IMR-90 (cell line): ENCODE measurements at regions not wholly inside any gene's neighbourhood (a gene's known extent, or its start where the extent isn't known, plus 50 kb on each side); places are given as distances from the start of the nearest gene placed in this dataset.

Source experiments
- ATAC-seq: fragments of 200-7000 bp; cut with Tn5 transposase; 2 replicates; pipeline ENCODE4 v1.9.1; 2020; ENCODE audit warnings: low read depth, mild to moderate bottlenecking, moderate library complexity
- BruUV-seq: library from RNA; stranded (reverse); fragments of 400-500 nt; replicated peaks from 2 replicates; lab custom pipeline; 2021; lab: Mats Ljungman, UMichigan
- CTCF ChIA-PET: fragments of 300-600 bp; formaldehyde crosslinking; extraction: SDS; loops from one replicate; lab custom pipeline; 2021; ENCODE audit warnings: antibody characterized with exemption; lab: Yijun Ruan, JAX
- POLR2A ChIA-PET: fragments of 300-600 bp; sonication (Branson Sonifier 250); formaldehyde crosslinking; loops from one replicate; lab custom pipeline; 2022; ENCODE audit warnings: antibody characterized with exemption; ENCODE audit not compliant: unreplicated experiment; lab: Charles Lee
- DNase-seq: peaks from one replicate; pipeline ENCODE4 v3.0.0; 2013
- H2AFZ ChIP-seq: replicated peaks from 2 replicates; pipeline ENCODE3; 2013; ENCODE audit warnings: low read length, mild to moderate bottlenecking; ENCODE audit not compliant: poor library complexity
- H2AK5ac ChIP-seq: 2 replicates; pipeline ENCODE4 v1.6.1; 2013; ENCODE audit warnings: low read depth, low read length, inconsistent platforms
- H2AK9ac ChIP-seq: replicated peaks from 2 replicates; pipeline ENCODE3; 2013; ENCODE audit warnings: mild to moderate bottlenecking, low read depth, low read length, moderate library complexity; ENCODE audit not compliant: poor library complexity
- H2BK120ac ChIP-seq: 2 replicates; pipeline ENCODE4 v1.6.1; 2013; ENCODE audit warnings: low read depth, low read length, inconsistent platforms
- H2BK15ac ChIP-seq: 3 replicates; pipeline ENCODE4 v1.6.1; 2013; ENCODE audit warnings: low read depth, low read length, inconsistent platforms
- H2BK20ac ChIP-seq: 2 replicates; pipeline ENCODE4 v1.6.1; 2013; ENCODE audit warnings: low read depth, mild to moderate bottlenecking, inconsistent platforms, low read length, moderate library complexity
- H2BK5ac ChIP-seq: 2 replicates; pipeline ENCODE4 v1.6.1; 2013; ENCODE audit warnings: mild to moderate bottlenecking, low read depth, low read length, inconsistent platforms; ENCODE audit not compliant: poor library complexity, severe bottlenecking
- H3K14ac ChIP-seq: replicated peaks from 2 replicates; pipeline ENCODE4 v1.6.1; 2013; ENCODE audit warnings: low read depth, low read length, inconsistent platforms
- H3K18ac ChIP-seq: 2 replicates; pipeline ENCODE4 v1.6.1; 2013; ENCODE audit warnings: low read depth, low read length, control low read depth
- H3K23ac ChIP-seq: 2 replicates; pipeline ENCODE4 v1.6.1; 2013; ENCODE audit warnings: low read depth, low read length, inconsistent platforms
- H3K27ac ChIP-seq: 2 replicates; pipeline ENCODE4 v1.5.1; 2013; ENCODE audit warnings: mild to moderate bottlenecking, control low read depth, low read length; ENCODE audit not compliant: insufficient read depth
- H3K27me3 ChIP-seq: 2 replicates; pipeline ENCODE4 v1.6.1; 2013; ENCODE audit warnings: low read length; ENCODE audit not compliant: control insufficient read depth, insufficient read depth
- H3K36me3 ChIP-seq: 2 replicates; pipeline ENCODE4 v1.6.1; 2013; ENCODE audit warnings: low read length, mixed read lengths; ENCODE audit not compliant: control insufficient read depth, insufficient read depth
- H3K4ac ChIP-seq: 2 replicates; pipeline ENCODE4 v1.6.1; 2013; ENCODE audit warnings: low read depth, low read length, inconsistent platforms
- H3K4me1 ChIP-seq: 2 replicates; pipeline ENCODE4 v1.6.1; 2013; ENCODE audit warnings: low read length, mixed read lengths; ENCODE audit not compliant: control insufficient read depth, insufficient read depth
- H3K4me2 ChIP-seq: 2 replicates; pipeline ENCODE4 v1.6.1; 2013; ENCODE audit warnings: low read depth, mild to moderate bottlenecking, control low read depth, low read length, moderate library complexity
- H3K4me3 ChIP-seq: 2 replicates; pipeline ENCODE4 v1.5.1; 2013; ENCODE audit warnings: low read depth, mild to moderate bottlenecking, control low read depth, low read length, moderate library complexity; ENCODE audit not compliant: insufficient read depth
- H3K56ac ChIP-seq: 2 replicates; pipeline ENCODE4 v1.6.1; 2013; ENCODE audit warnings: low read length, inconsistent platforms; ENCODE audit not compliant: insufficient read depth; ENCODE audit errors: extremely low read depth
- H3K79me1 ChIP-seq, 2 experiments: 2 replicates each; pipeline ENCODE4 v1.6.1; 2013; ENCODE audit warnings: low read length in 2 of 2, inconsistent platforms in 1 of 2, low read depth in 1 of 2
- H3K9ac ChIP-seq: 2 replicates; pipeline ENCODE4 v1.6.1; 2013; ENCODE audit warnings: low read depth, low read length, control low read depth
- H3K9me1 ChIP-seq: 2 replicates; pipeline ENCODE4 v1.6.1; 2013; ENCODE audit warnings: low read length, inconsistent platforms; ENCODE audit not compliant: insufficient read depth
- H3K9me3 ChIP-seq: 2 replicates; pipeline ENCODE4 v1.6.1; 2013; ENCODE audit warnings: low read length; ENCODE audit not compliant: control insufficient read depth, insufficient read depth
- H4K20me1 ChIP-seq: 2 replicates; pipeline ENCODE4 v1.6.1; 2013; ENCODE audit warnings: low read length, inconsistent platforms; ENCODE audit not compliant: insufficient read depth
- H4K5ac ChIP-seq: 2 replicates; pipeline ENCODE4 v1.6.1; 2013; ENCODE audit warnings: mild to moderate bottlenecking, low read depth, low read length, control low read depth
- H4K8ac ChIP-seq, 2 experiments: 2 replicates each; pipeline ENCODE4 v1.6.1; 2013; ENCODE audit warnings: low read depth in 2 of 2, low read length in 2 of 2, control low read depth in 1 of 2, inconsistent platforms in 1 of 2
- H4K91ac ChIP-seq: 2 replicates; pipeline ENCODE4 v1.6.1; 2013; ENCODE audit warnings: low read depth, low read length, inconsistent platforms; ENCODE audit not compliant: insufficient read depth
- CEBPB ChIP-seq: IDR thresholded peaks from 2 replicates; pipeline ENCODE4 v1.6.1; 2012; ENCODE audit warnings: low read depth, low read length, improper control_type of control experiment
- CHD1 ChIP-seq: IDR thresholded peaks from 2 replicates; pipeline ENCODE4 v1.6.1; 2012; ENCODE audit warnings: low read depth, low read length, improper control_type of control experiment
- CTCF ChIP-seq: conservative IDR thresholded peaks from 2 replicates; pipeline ENCODE4 v1.5.1; 2012; ENCODE audit warnings: mild to moderate bottlenecking, low read depth, low read length, improper control_type of control experiment
- ELK1 ChIP-seq: fragments of 150-350 bp; IDR thresholded peaks from 2 replicates; pipeline ENCODE4 v1.6.1; 2016; ENCODE audit warnings: low read depth, mild to moderate bottlenecking, low read length, moderate library complexity, borderline replicate concordance
- MAFK ChIP-seq: IDR thresholded peaks from 2 replicates; pipeline ENCODE4 v1.6.1; 2012; ENCODE audit warnings: low read depth, low read length, improper control_type of control experiment
- MAZ ChIP-seq: IDR thresholded peaks from 2 replicates; pipeline ENCODE4 v1.6.1; 2012; ENCODE audit warnings: low read depth, mild to moderate bottlenecking, low read length, improper control_type of control experiment, moderate library complexity, borderline replicate concordance
- MXI1 ChIP-seq: IDR thresholded peaks from 2 replicates; pipeline ENCODE4 v1.6.1; 2012; ENCODE audit warnings: low read depth, mild to moderate bottlenecking, low read length, moderate library complexity, borderline replicate concordance
- NFE2L2 ChIP-seq: fragments of 150-350 bp; IDR thresholded peaks from 2 replicates; pipeline ENCODE4 v1.6.1; 2016; ENCODE audit warnings: low read depth, mild to moderate bottlenecking, low read length
- RAD21 ChIP-seq: IDR thresholded peaks from 2 replicates; pipeline ENCODE4 v1.6.1; 2012; ENCODE audit warnings: low read length, improper control_type of control experiment
- RCOR1 ChIP-seq: IDR thresholded peaks from 2 replicates; pipeline ENCODE4 v1.6.1; 2012; ENCODE audit warnings: mild to moderate bottlenecking, low read length, improper control_type of control experiment; ENCODE audit not compliant: insufficient replicate concordance
- RFX5 ChIP-seq: IDR thresholded peaks from 2 replicates; pipeline ENCODE4 v1.8.0; 2012; ENCODE audit warnings: low read depth, mild to moderate bottlenecking, low read length, moderate library complexity
- USF2 ChIP-seq: fragments of 150-350 bp; IDR thresholded peaks from 2 replicates; pipeline ENCODE4 v1.6.1; 2017; ENCODE audit warnings: mild to moderate bottlenecking, antibody characterized with exemption, low read length, low read depth
- WGBS, 2 experiments: methylation state at CpG; one replicate each; pipeline versions ENCODE4 v1.1.5 to v1.1.7; 2013; ENCODE audit warnings: missing lambda C conversion rate in 2 of 2; ENCODE audit not compliant: insufficient read length in 1 of 2; ENCODE audit errors: extremely low coverage in 2 of 2; 5-methylcytosine and 5-hydroxymethylcytosine counted together
- dilution Hi-C: fragments of 300-500 bp; cut with HindIII; formaldehyde crosslinking; loops from one replicate; pipeline ENCODE4 v1.14.3; 2018; ENCODE audit warnings: low sequenced_read_pairs; ENCODE audit not compliant: unreplicated experiment
- in situ Hi-C: fragments of 300-500 bp; cut with MboI; formaldehyde crosslinking; loops from 3 replicates; pipeline ENCODE4 v1.14.3; 2019; ENCODE audit warnings: low sequenced_read_pairs, inconsistent platforms, mixed read lengths
- intact Hi-C: fragments of 100-400 bp; cut with micrococcal nuclease; formaldehyde crosslinking; loops from 2 replicates; pipeline ENCODE4 v1.10.0; 2022

DNA sequence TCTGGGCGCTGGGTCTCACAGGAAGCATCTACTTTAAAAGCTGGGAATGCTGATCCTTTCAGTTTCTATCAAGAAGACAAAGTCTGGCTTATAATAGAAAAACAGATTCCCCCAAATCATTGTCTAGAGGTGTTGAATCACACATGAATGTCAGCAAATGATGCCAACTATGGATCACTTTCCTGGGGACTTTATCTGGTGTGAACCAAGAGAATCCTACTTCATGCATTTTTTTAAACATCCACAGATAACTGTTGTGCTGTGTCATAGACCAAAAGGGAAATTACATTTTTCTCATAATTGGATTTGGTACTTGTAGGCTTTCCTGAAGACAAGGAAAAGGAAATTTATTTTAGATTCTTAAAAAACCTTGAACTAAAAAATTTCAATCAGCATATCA is 132.7 kb downstream of the CD47 start:
- Histone ChIP-seq H2BK20ac (no peak overlapping the region), H3K9ac (no peak overlapping the region), H3K23ac (no peak overlapping the region), H2BK5ac (no peak overlapping the region), H3K4ac (no peak overlapping the region), H2AK5ac (no peak overlapping the region), H3K14ac (no peak overlapping the region), H4K8ac (no peak overlapping the region), H3K4me1 (peaks cover 5% of the 10 kb centered on the region; the same call in 1 of the 2 replicates), H4K91ac (no peak overlapping the region), H3K56ac (no peak overlapping the region), H3K79me1 (no peaks in the 10 kb centered on the region), H3K4me2 (no peak overlapping the region), H3K27me3 (no peaks in the 10 kb centered on the region; the same call in none of the 2 replicates), H3K18ac (no peak overlapping the region), H4K20me1 (no peaks in the 10 kb centered on the region), H2AFZ (no peak overlapping the region), H3K9me3 (no peaks in the 10 kb centered on the region), H2BK120ac (no peak overlapping the region), H2BK15ac (no peak overlapping the region), H3K4me3 (no peak overlapping the region), H3K27ac (no peak overlapping the region), H2AK9ac (no peak overlapping the region), H4K5ac (no peak overlapping the region), H3K9me1 (no peaks in the 10 kb centered on the region), H3K36me3 (no peaks in the 10 kb centered on the region)
- ChIA-PET CTCF (no interaction called here), POLR2A (no interaction called here)
- dilution Hi-C loops: no loop called here
- no peak for DNase-seq
- no peak for TF ChIP-seq ELK1
- TF ChIP-seq RCOR1: no peak
- no peak for TF ChIP-seq CHD1
- no peak for TF ChIP-seq CEBPB
- no peak for TF ChIP-seq MXI1
- no peak for TF ChIP-seq RFX5
- TF ChIP-seq USF2: no peak
- TF ChIP-seq MAFK: no peak
- TF ChIP-seq RAD21: no peak
- TF ChIP-seq MAZ: no peak
- no peak for TF ChIP-seq NFE2L2
- no peak for TF ChIP-seq CTCF
- intact Hi-C loops: no loop called here
- in situ Hi-C loops: no loop called here
- BruUV-seq: no TSS peak
- ATAC-seq: no peak
- WGBS, 2 experiments: no CpG with 5 or more reads among the region's 1 CpG
